Hepatocyte (in vitro differentiated cells): ENCODE measurements at regions not wholly inside any gene's neighbourhood (a gene's known extent, or its start where the extent isn't known, plus 50 kb on each side); places are given as distances from the start of the nearest gene placed in this dataset.

ENCODE experiments used
- DNase-seq: peaks from one replicate; pipeline ENCODE4 v3.0.0-alpha.2; 2016; ENCODE audit warnings: low spot score
- H2AFZ ChIP-seq: fragments of 200-600 bp; sonication (generic); 2 replicates; pipeline ENCODE4 v1.6.0; 2016; ENCODE audit warnings: antibody characterized with exemption, mild to moderate bottlenecking
- H3K27ac ChIP-seq: fragments of 200-600 bp; sonication (generic); 2 replicates; pipeline ENCODE4 v1.5.1; 2016; ENCODE audit warnings: mild to moderate bottlenecking
- H3K27me3 ChIP-seq: fragments of 200-600 bp; sonication (generic); 2 replicates; pipeline ENCODE4 v1.6.1; 2016
- H3K36me3 ChIP-seq: fragments of 200-600 bp; sonication (generic); replicated peaks from 2 replicates; pipeline ENCODE4 v1.5.1; 2016; ENCODE audit warnings: low read depth; ENCODE audit not compliant: insufficient read depth
- H3K4me1 ChIP-seq: fragments of 200-600 bp; sonication (generic); 2 replicates; pipeline ENCODE4 v1.5.1; 2016; ENCODE audit warnings: mild to moderate bottlenecking, moderate library complexity; ENCODE audit not compliant: insufficient read depth
- H3K4me2 ChIP-seq: fragments of 200-600 bp; sonication (generic); 2 replicates; pipeline ENCODE4 v1.6.0; 2016
- H3K4me3 ChIP-seq: fragments of 200-600 bp; sonication (generic); 2 replicates; pipeline ENCODE4 v1.5.1; 2016; ENCODE audit warnings: mild to moderate bottlenecking
- H3K79me2 ChIP-seq: fragments of 200-600 bp; sonication (generic); 2 replicates; pipeline ENCODE4 v1.6.0; 2017; ENCODE audit warnings: mild to moderate bottlenecking
- H3K9me2 ChIP-seq: fragments of 200-600 bp; sonication (generic); replicated peaks from 2 replicates; pipeline ENCODE4 v1.6.0; 2017; ENCODE audit warnings: mild to moderate bottlenecking; ENCODE audit not compliant: insufficient read depth
- H3K9me3 ChIP-seq: fragments of 200-600 bp; sonication (generic); 2 replicates; pipeline ENCODE4 v1.5.1; 2016; ENCODE audit warnings: low read depth, mild to moderate bottlenecking
- H4K20me1 ChIP-seq: fragments of 200-600 bp; sonication (generic); 2 replicates; pipeline ENCODE4 v1.6.0; 2016; ENCODE audit warnings: mild to moderate bottlenecking; ENCODE audit not compliant: insufficient read depth, poor library complexity, severe bottlenecking
- EZH2 ChIP-seq: fragments of 200-600 bp; sonication (generic); IDR thresholded peaks from 2 replicates; pipeline ENCODE4 v1.6.1; 2016; ENCODE audit warnings: antibody characterized with exemption, mild to moderate bottlenecking, borderline replicate concordance
- EZH2phosphoT487 ChIP-seq: fragments of 200-600 bp; sonication (generic); IDR thresholded peaks from one replicate; pipeline ENCODE4 v1.6.1; 2018; ENCODE audit warnings: antibody characterized with exemption, mild to moderate bottlenecking, low read depth, moderate library complexity; ENCODE audit not compliant: unreplicated experiment, severe bottlenecking
- WGBS: methylation state at CpG from one replicate; pipeline ENCODE4 v1.1.6; 2016; ENCODE audit warnings: low lambda C conversion rate; ENCODE audit errors: missing lambda C conversion rate; 5-methylcytosine and 5-hydroxymethylcytosine counted together
- TF ChIP-seq, protein P1 (sequence below): fragments of 200-600 bp; sonication (generic); IDR thresholded peaks from 2 replicates; pipeline ENCODE4 v1.5.1; 2016; ENCODE audit warnings: antibody characterized with exemption, mild to moderate bottlenecking; ENCODE audit not compliant: poor library complexity

DNA sequence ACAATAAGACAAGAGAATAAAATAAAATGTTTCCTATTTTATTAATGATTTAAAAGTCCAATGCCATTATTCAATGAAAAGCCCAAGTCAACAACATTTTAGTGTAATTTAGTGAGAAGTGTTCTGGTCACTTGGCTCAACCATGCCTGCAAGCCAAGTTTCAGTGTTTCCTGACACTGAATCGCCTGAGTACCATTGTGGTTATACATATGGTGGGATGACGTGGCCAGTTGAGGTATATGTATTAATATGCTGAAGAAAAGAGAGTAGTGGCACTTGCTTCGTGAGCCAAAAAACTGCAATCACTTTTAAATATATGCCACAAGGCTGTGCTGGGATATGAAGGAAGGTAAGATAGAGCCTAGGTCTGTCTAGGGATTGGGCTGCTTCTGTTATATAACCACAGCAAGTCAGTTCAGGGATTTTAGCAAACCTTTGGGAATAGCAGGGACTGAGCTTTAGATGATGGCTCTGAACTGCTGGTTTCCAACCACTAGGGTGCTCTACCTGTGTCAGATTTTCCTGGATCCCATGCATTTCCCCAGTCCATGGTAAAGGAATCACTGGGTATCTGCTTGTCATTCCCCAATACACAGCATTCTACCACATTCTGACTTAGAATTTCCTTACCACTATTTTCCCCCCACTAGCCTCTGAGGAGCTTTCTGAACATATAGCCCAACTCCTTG lies 214.0 kb upstream of the PRPS1L1 start:
- H3K27ac ChIP-seq = no peak overlapping the region
- TF ChIP-seq EZH2 (no peak), EZH2phosphoT487 (no peak)
- TF ChIP-seq, protein P1, sequence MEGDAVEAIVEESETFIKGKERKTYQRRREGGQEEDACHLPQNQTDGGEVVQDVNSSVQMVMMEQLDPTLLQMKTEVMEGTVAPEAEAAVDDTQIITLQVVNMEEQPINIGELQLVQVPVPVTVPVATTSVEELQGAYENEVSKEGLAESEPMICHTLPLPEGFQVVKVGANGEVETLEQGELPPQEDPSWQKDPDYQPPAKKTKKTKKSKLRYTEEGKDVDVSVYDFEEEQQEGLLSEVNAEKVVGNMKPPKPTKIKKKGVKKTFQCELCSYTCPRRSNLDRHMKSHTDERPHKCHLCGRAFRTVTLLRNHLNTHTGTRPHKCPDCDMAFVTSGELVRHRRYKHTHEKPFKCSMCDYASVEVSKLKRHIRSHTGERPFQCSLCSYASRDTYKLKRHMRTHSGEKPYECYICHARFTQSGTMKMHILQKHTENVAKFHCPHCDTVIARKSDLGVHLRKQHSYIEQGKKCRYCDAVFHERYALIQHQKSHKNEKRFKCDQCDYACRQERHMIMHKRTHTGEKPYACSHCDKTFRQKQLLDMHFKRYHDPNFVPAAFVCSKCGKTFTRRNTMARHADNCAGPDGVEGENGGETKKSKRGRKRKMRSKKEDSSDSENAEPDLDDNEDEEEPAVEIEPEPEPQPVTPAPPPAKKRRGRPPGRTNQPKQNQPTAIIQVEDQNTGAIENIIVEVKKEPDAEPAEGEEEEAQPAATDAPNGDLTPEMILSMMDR = no peak
- no peaks in the 10 kb centered on the region for H3K4me1 ChIP-seq
- no peaks in the 10 kb centered on the region for H3K79me2 ChIP-seq
- H3K4me2 ChIP-seq = no peak overlapping the region
- H2AFZ ChIP-seq = no peak overlapping the region
- H3K9me3 ChIP-seq = no peaks in the 10 kb centered on the region
- DNase-seq = no peak
- no peak overlapping the region for H3K4me3 ChIP-seq
- H3K27me3 ChIP-seq = no peaks in the 10 kb centered on the region
- H4K20me1 ChIP-seq = no peaks in the 10 kb centered on the region
- 92% methylated on average over 3 of the region's 3 CpGs for WGBS
- no peaks in the 10 kb centered on the region for H3K9me2 ChIP-seq
- no peaks in the 10 kb centered on the region for H3K36me3 ChIP-seq

DNA sequence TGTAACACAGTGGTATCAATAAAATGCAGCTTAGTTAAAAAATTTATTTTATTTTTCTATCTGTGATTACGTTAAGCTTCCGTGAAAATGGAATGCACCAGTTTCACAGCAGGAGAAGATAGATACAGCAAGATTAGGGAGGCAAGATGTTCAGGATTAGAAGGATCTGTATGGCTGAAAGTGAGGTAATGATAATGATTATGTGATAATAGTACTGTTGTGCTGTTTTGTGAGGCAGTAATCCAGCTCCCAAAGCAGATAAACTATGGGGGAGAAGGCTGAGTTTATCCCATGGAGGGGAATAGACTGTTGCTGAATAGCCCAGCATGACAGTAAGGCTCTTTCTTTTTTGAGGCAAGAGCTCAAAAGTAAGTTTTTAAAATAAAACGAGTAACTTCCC lies 216.1 kb upstream of the PRPS1L1 start:
- H3K79me2 ChIP-seq = no peaks in the 10 kb centered on the region
- 74% methylated on average over 3 of the region's 3 CpGs for WGBS
- H3K9me2 ChIP-seq = no peaks in the 10 kb centered on the region
- H2AFZ ChIP-seq = no peak overlapping the region
- no peaks in the 10 kb centered on the region for H4K20me1 ChIP-seq
- H3K4me2 ChIP-seq = no peak overlapping the region
- H3K27me3 ChIP-seq = no peaks in the 10 kb centered on the region
- H3K9me3 ChIP-seq = no peaks in the 10 kb centered on the region
- H3K4me1 ChIP-seq = no peaks in the 10 kb centered on the region
- DNase-seq = no peak
- H3K36me3 ChIP-seq = no peaks in the 10 kb centered on the region
- TF ChIP-seq, protein P1 = no peak
- H3K27ac ChIP-seq = no peak overlapping the region
- H3K4me3 ChIP-seq = no peak overlapping the region

DNA sequence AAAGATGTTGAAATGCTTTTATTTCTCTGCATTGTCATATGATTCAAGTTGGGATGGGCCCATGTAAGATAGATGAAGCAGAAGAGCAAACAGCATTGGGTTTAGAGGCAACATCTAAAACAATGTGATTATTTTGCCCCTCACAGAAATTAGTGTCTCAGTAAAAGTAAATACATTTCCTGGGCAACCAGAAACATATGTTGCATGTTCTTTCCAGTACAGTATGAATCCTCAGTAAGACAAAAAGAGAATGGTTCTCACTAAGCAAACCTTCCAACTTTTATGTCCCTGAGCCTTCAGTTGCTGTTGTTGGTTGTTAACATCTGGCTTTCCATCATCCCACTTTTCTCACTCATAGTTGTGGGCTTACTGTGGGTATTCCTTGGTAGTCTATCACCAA lies 222.5 kb upstream of the PRPS1L1 start:
- no peaks in the 10 kb centered on the region for H3K9me3 ChIP-seq
- H2AFZ ChIP-seq = no peak overlapping the region
- H3K4me2 ChIP-seq = no peak overlapping the region
- no peak for DNase-seq
- no peaks in the 10 kb centered on the region for H4K20me1 ChIP-seq
- H3K79me2 ChIP-seq = no peaks in the 10 kb centered on the region
- TF ChIP-seq EZH2 = no peak
- TF ChIP-seq, protein P1 = no peak
- no peak for TF ChIP-seq EZH2phosphoT487
- H3K4me1 ChIP-seq = no peaks in the 10 kb centered on the region
- H3K4me3 ChIP-seq = no peak overlapping the region
- no peaks in the 10 kb centered on the region for H3K27me3 ChIP-seq
- H3K36me3 ChIP-seq = no peaks in the 10 kb centered on the region
- H3K9me2 ChIP-seq = no peaks in the 10 kb centered on the region
- no peak overlapping the region for H3K27ac ChIP-seq

DNA sequence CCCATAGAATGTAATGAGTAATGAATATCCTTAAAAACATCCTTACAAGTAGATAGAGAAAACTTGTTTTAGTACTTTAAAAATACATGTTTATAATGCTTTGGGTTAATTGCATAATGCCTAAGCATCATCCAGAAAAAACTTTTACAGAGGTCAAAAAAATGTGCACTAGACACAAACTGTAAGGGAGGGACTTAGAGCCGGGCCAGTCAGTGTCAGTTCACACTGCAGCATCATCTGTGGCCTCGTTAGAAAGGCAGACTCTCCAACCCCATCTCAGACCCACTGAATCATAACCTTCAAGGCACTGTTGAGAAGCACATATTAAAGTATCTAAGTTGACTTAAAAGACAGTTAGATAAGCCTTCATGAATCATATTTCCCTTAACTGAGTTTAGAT lies 230.1 kb upstream of the PRPS1L1 start:
- DNase-seq = peak; percentile 45
- TF ChIP-seq, protein P1 = no peak
- TF ChIP-seq EZH2 = no peak
- no peak for TF ChIP-seq EZH2phosphoT487
- Histone ChIP-seq H3K4me1 (no peaks in the 10 kb centered on the region), H3K9me2 (no peaks in the 10 kb centered on the region), H3K4me3 (no peak overlapping the region), H4K20me1 (no peaks in the 10 kb centered on the region), H3K27me3 (no peaks in the 10 kb centered on the region), H3K79me2 (no peaks in the 10 kb centered on the region), H3K36me3 (no peaks in the 10 kb centered on the region), H3K27ac (no peak overlapping the region), H3K4me2 (no peak overlapping the region), H3K9me3 (peaks cover 4% of the 10 kb centered on the region), H2AFZ (no peak overlapping the region)
- WGBS = 50% methylated on average over 2 of the region's 2 CpGs
